ENCODE measurements at regions not wholly inside any gene's neighbourhood (a gene's known extent, or its start where the extent isn't known, plus 50 kb on each side); places are given as distances from the start of the nearest gene placed in this dataset.

DNA sequence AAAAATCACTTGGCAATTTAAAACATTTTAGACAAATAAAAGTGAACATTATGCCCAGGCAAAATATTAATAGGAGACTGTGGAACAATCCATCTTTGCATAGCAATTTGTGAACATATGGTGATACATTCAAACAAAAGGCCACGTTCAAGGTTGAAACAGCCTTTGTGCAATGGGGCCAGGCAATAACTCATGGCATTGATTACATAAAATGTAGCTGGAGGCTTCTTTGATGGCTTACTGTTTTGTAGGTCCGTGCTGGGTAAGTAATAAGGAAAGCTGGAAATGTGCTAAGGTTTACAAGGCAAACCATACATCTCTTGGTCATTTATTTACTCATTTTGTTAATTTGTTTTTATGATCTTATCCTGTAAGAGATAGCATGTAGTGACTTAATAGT lies 651.8 kb downstream of the KCTD16 start:
- Histone ChIP-seq H3K4me3 (ENCODE audit: low read length) (no peak overlapping the region), H2AFZ (ENCODE audit: low read length) (no peak overlapping the region), H3K27me3 (ENCODE audit: low read length) (no peaks in the 10 kb centered on the region), H3K4me2 (ENCODE audit: low read depth, low read length, poor library complexity, severe bottlenecking) (no peak overlapping the region), H3K4me1 (ENCODE audit: low read length) (no peaks in the 10 kb centered on the region), H3K36me3 (ENCODE audit: insufficient read depth, low read length) (no peaks in the 10 kb centered on the region), H3K9me3 (ENCODE audit: low read length) (no peaks in the 10 kb centered on the region), H3K9ac (ENCODE audit: low read length) (no peak overlapping the region), H3K79me2 (ENCODE audit: low read length) (no peaks in the 10 kb centered on the region), H3K9me2 (replicated peaks; ENCODE audit: insufficient read depth, low read length) (no peaks in the 10 kb centered on the region), H3K27ac (ENCODE audit: low read length) (no peak overlapping the region), H4K20me1 (ENCODE audit: insufficient read depth, low read depth, low read length) (no peaks in the 10 kb centered on the region)
- DNase-seq, result no peak

DNA sequence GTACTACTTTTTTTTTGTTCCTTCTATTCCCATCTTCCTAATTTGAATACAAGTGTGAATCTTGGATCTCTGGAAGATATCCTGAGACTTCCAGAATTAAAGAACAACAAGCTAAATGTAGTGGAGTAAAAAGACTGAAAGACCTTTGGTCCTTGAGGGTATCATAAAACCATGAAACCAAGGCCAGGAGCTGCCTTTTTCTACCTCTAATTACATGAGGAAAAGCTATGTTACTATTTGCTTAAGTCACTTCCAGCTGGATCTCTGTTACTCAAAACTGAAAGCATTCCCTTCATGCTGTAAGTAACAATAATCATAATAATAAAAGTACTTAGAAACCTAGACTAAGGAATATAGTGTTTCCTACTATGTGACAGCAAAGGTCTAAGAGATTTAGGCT lies 649.6 kb downstream of the KCTD16 start:
- H4K20me1 ChIP-seq (ENCODE audit: insufficient read depth, low read depth, low read length), result no peaks in the 10 kb centered on the region
- H3K79me2 ChIP-seq (ENCODE audit: low read length), result no peaks in the 10 kb centered on the region

DNA sequence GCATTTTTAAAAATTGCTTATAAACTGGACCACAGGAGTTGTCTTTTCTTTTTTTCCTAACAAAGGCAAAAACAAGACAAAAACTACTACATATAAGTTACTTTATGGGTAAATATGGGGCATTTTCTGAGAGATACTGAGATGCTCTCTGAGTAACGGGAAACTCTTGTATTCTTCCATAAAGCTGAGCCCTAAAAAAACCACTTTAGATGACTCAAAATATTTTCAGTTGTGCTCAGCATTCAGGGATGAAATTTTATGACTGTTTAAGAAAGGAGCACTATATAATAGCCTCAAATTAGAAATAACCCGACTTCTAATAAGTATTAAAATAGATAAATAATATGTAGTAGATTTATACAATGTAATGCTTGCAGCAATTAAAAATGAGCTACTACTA lies 644.5 kb downstream of the KCTD16 start:
- Histone ChIP-seq H3K4me1 (ENCODE audit: low read length) (no peaks in the 10 kb centered on the region), H2AFZ (ENCODE audit: low read length) (no peak overlapping the region), H3K4me2 (ENCODE audit: low read depth, low read length, poor library complexity, severe bottlenecking) (no peak overlapping the region), H3K9me3 (ENCODE audit: low read length) (no peaks in the 10 kb centered on the region), H4K20me1 (ENCODE audit: insufficient read depth, low read depth, low read length) (no peaks in the 10 kb centered on the region), H3K9me2 (replicated peaks; ENCODE audit: insufficient read depth, low read length) (no peaks in the 10 kb centered on the region), H3K36me3 (ENCODE audit: insufficient read depth, low read length) (no peaks in the 10 kb centered on the region), H3K9ac (ENCODE audit: low read length) (no peak overlapping the region), H3K27ac (ENCODE audit: low read length) (no peak overlapping the region), H3K4me3 (ENCODE audit: low read length) (no peak overlapping the region), H3K79me2 (ENCODE audit: low read length) (no peaks in the 10 kb centered on the region), H3K27me3 (ENCODE audit: low read length) (no peaks in the 10 kb centered on the region)
- DNase-seq, result no peak

More for the DNA sequence above, 649.6 kb downstream of the KCTD16 start:
- no peak overlapping the region for H3K4me2 ChIP-seq (ENCODE audit: low read depth, low read length, poor library complexity, severe bottlenecking)
- H3K9me3 ChIP-seq (ENCODE audit: low read length), result no peaks in the 10 kb centered on the region
- H3K36me3 ChIP-seq (ENCODE audit: insufficient read depth, low read length), result no peaks in the 10 kb centered on the region
- no peak overlapping the region for H2AFZ ChIP-seq (ENCODE audit: low read length)
- H3K27me3 ChIP-seq (ENCODE audit: low read length), result no peaks in the 10 kb centered on the region
- DNase-seq, result no peak
- H3K27ac ChIP-seq (ENCODE audit: low read length), result no peak overlapping the region
- no peaks in the 10 kb centered on the region for H3K9me2 ChIP-seq (replicated peaks; ENCODE audit: insufficient read depth, low read length)
- H3K4me3 ChIP-seq (ENCODE audit: low read length), result no peak overlapping the region
- no peak overlapping the region for H3K9ac ChIP-seq (ENCODE audit: low read length)
- H3K4me1 ChIP-seq (ENCODE audit: low read length), result no peaks in the 10 kb centered on the region

DNA sequence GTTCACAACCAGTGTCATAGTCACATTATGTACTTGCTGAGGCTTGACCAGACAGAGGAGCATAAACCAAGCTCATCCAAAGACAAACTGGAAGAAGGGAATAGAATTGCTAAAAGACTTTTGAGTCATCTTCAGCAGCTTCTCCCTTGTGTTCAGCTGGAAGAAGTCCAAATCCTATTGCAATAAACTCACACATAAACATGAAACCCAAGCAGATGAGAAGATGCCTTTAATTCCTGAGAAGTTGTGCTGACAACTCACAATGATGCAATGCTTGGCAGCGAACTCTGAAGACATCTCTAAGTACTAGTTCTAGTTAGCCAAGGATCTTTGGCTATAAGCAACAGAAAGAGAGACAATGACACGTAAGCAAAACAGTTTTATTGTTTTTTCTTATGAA lies 642.1 kb downstream of the KCTD16 start:
- H3K36me3 ChIP-seq (ENCODE audit: insufficient read depth, low read length), result no peaks in the 10 kb centered on the region
- H2AFZ ChIP-seq (ENCODE audit: low read length), result no peak overlapping the region
- no peaks in the 10 kb centered on the region for H3K9me3 ChIP-seq (ENCODE audit: low read length)
- H3K79me2 ChIP-seq (ENCODE audit: low read length), result no peaks in the 10 kb centered on the region
- no peaks in the 10 kb centered on the region for H3K4me1 ChIP-seq (ENCODE audit: low read length)
- no peak overlapping the region for H3K9ac ChIP-seq (ENCODE audit: low read length)
- no peak overlapping the region for H3K4me3 ChIP-seq (ENCODE audit: low read length)
- H4K20me1 ChIP-seq (ENCODE audit: insufficient read depth, low read depth, low read length), result no peaks in the 10 kb centered on the region
- no peak for DNase-seq
- no peak overlapping the region for H3K4me2 ChIP-seq (ENCODE audit: low read depth, low read length, poor library complexity, severe bottlenecking)
- H3K27me3 ChIP-seq (ENCODE audit: low read length), result no peaks in the 10 kb centered on the region
- no peaks in the 10 kb centered on the region for H3K9me2 ChIP-seq (replicated peaks; ENCODE audit: insufficient read depth, low read length)
- H3K27ac ChIP-seq (ENCODE audit: low read length), result no peak overlapping the region

DNA sequence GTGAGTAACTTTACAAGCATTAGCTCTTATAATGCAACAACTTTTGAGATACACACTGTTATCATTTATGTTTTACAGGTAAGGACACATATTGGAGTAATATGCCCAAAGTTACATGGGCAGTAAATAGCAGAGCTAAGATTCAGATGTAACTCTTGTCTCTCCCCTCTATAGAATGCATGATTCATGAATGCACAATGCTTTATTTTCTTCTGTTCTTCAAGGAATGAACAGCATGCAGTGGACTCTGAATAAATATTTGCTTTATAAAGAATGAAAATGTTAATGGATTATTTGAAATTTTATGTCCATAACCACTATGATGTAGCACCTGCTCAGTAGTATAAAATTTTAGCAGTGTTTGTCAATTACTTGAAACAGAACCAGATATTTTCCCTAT lies 629.5 kb downstream of the KCTD16 start:
- Histone ChIP-seq H3K27ac (ENCODE audit: low read length) (no peak overlapping the region), H3K9me2 (replicated peaks; ENCODE audit: insufficient read depth, low read length) (no peaks in the 10 kb centered on the region), H3K9ac (ENCODE audit: low read length) (no peak overlapping the region), H2AFZ (ENCODE audit: low read length) (no peak overlapping the region), H3K36me3 (ENCODE audit: insufficient read depth, low read length) (no peaks in the 10 kb centered on the region), H3K4me1 (ENCODE audit: low read length) (no peaks in the 10 kb centered on the region), H4K20me1 (ENCODE audit: insufficient read depth, low read depth, low read length) (no peaks in the 10 kb centered on the region), H3K4me2 (ENCODE audit: low read depth, low read length, poor library complexity, severe bottlenecking) (no peak overlapping the region), H3K27me3 (ENCODE audit: low read length) (no peaks in the 10 kb centered on the region), H3K4me3 (ENCODE audit: low read length) (no peak overlapping the region), H3K9me3 (ENCODE audit: low read length) (no peaks in the 10 kb centered on the region), H3K79me2 (ENCODE audit: low read length) (no peaks in the 10 kb centered on the region)
- no peak for DNase-seq

DNA sequence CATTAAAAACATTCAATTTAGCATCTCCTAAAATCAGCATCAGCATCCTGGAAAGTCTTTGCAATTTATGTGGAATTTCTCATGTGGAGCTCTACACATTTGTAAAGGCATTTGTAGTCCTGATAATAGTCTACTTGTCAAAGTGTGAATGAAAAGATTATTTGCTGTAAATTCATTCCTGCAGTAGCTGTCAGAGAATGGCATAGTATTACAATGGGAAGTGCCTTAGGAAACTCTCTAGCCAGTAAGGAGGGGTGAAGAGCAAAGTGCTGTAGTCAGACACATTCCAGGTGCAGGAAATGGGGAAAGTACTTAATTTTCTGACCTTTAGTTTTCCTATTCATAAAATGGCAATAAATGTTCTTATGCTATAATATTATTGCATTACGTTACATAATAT lies 627.9 kb downstream of the KCTD16 start:
- H3K9me3 ChIP-seq (ENCODE audit: low read length), result no peaks in the 10 kb centered on the region
- no peaks in the 10 kb centered on the region for H3K4me1 ChIP-seq (ENCODE audit: low read length)
- H3K9me2 ChIP-seq (replicated peaks; ENCODE audit: insufficient read depth, low read length), result no peaks in the 10 kb centered on the region
- no peak overlapping the region for H3K4me3 ChIP-seq (ENCODE audit: low read length)
- no peaks in the 10 kb centered on the region for H4K20me1 ChIP-seq (ENCODE audit: insufficient read depth, low read depth, low read length)
- no peak overlapping the region for H2AFZ ChIP-seq (ENCODE audit: low read length)
- H3K27ac ChIP-seq (ENCODE audit: low read length), result no peak overlapping the region
- no peaks in the 10 kb centered on the region for H3K27me3 ChIP-seq (ENCODE audit: low read length)
- no peaks in the 10 kb centered on the region for H3K36me3 ChIP-seq (ENCODE audit: insufficient read depth, low read length)
- no peaks in the 10 kb centered on the region for H3K79me2 ChIP-seq (ENCODE audit: low read length)
- H3K4me2 ChIP-seq (ENCODE audit: low read depth, low read length, poor library complexity, severe bottlenecking), result no peak overlapping the region
- no peak for DNase-seq
- no peak overlapping the region for H3K9ac ChIP-seq (ENCODE audit: low read length)

DNA sequence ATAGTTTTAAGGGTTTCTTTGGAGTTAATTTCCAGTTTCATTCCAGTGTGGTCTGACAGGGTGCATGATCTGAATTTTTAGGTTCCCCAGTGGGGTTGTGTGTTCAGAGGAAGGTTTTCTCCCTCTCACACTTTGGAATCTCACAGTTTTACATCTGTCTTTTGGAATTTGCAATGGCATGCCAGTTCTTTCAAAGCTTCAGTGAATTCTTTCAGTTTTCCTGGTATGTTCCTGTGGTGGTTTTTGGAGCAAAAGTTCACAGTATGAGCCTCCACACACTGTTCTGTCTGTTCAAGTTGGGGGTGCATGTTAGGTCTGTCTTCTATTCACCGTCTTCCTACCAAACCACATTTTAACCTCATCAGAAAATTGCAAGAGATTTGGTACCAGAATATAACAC lies 624.2 kb downstream of the KCTD16 start:
- no peak overlapping the region for H2AFZ ChIP-seq (ENCODE audit: low read length)
- no peaks in the 10 kb centered on the region for H3K4me1 ChIP-seq (ENCODE audit: low read length)
- DNase-seq, result no peak
- no peaks in the 10 kb centered on the region for H3K9me3 ChIP-seq (ENCODE audit: low read length)
- no peak overlapping the region for H3K4me2 ChIP-seq (ENCODE audit: low read depth, low read length, poor library complexity, severe bottlenecking)
- no peak overlapping the region for H3K4me3 ChIP-seq (ENCODE audit: low read length)
- no peaks in the 10 kb centered on the region for H3K9me2 ChIP-seq (replicated peaks; ENCODE audit: insufficient read depth, low read length)
- H3K27me3 ChIP-seq (ENCODE audit: low read length), result no peaks in the 10 kb centered on the region
- H3K79me2 ChIP-seq (ENCODE audit: low read length), result no peaks in the 10 kb centered on the region
- H3K9ac ChIP-seq (ENCODE audit: low read length), result no peak overlapping the region
- no peak overlapping the region for H3K27ac ChIP-seq (ENCODE audit: low read length)
- no peaks in the 10 kb centered on the region for H4K20me1 ChIP-seq (ENCODE audit: insufficient read depth, low read depth, low read length)
- no peaks in the 10 kb centered on the region for H3K36me3 ChIP-seq (ENCODE audit: insufficient read depth, low read length)

DNA sequence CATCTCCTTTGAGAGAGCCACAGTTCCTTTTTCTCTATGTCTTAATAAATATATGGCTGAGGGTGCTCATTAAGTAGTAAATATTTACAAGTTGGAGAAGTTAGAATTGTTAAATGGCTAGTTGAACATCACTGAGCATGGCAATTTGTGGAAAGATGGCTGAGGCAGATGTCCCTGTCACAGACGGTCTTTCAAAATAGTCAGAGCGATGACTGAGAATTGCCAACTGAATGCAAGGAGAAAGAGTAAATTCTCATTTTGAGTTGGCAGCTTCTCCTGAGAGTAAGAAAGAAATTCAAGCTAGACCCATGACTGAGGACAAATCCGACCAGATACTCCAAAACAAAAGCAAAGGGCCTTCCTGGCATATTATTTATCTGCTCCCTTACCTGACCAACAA lies 617.9 kb downstream of the KCTD16 start:
- H3K4me2 ChIP-seq (ENCODE audit: low read depth, low read length, poor library complexity, severe bottlenecking), result no peak overlapping the region
- DNase-seq, result no peak
- H3K4me3 ChIP-seq (ENCODE audit: low read length), result no peak overlapping the region
- H3K79me2 ChIP-seq (ENCODE audit: low read length), result no peaks in the 10 kb centered on the region
- no peaks in the 10 kb centered on the region for H3K4me1 ChIP-seq (ENCODE audit: low read length)
- H3K9me2 ChIP-seq (replicated peaks; ENCODE audit: insufficient read depth, low read length), result no peaks in the 10 kb centered on the region
- H3K9ac ChIP-seq (ENCODE audit: low read length), result no peak overlapping the region
- H3K27me3 ChIP-seq (ENCODE audit: low read length), result no peaks in the 10 kb centered on the region
- H3K27ac ChIP-seq (ENCODE audit: low read length), result no peak overlapping the region
- H3K36me3 ChIP-seq (ENCODE audit: insufficient read depth, low read length), result no peaks in the 10 kb centered on the region
- no peaks in the 10 kb centered on the region for H3K9me3 ChIP-seq (ENCODE audit: low read length)
- no peaks in the 10 kb centered on the region for H4K20me1 ChIP-seq (ENCODE audit: insufficient read depth, low read depth, low read length)
- H2AFZ ChIP-seq (ENCODE audit: low read length), result no peak overlapping the region

DNA sequence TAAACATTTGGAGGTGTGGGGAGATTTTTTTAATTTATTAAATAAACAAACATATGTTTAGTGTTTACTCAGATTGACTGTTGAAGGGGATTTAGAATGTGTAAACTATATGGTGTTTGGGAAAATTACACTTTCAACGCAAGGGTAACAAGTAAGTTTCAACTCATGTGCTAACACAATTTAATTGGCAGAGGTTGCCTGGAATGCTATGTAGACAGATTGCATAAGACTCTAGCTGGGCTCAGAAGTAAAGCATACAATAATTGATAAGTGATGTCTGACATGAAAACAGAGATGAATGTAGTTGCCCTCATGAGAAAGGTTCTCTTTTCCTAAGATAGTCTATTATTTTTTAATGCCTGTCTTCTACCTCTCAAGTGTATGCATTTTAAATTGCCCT lies 617.4 kb downstream of the KCTD16 start:
- no peaks in the 10 kb centered on the region for H3K36me3 ChIP-seq (ENCODE audit: insufficient read depth, low read length)
- no peaks in the 10 kb centered on the region for H3K9me2 ChIP-seq (replicated peaks; ENCODE audit: insufficient read depth, low read length)
- no peak overlapping the region for H3K4me2 ChIP-seq (ENCODE audit: low read depth, low read length, poor library complexity, severe bottlenecking)
- H3K4me3 ChIP-seq (ENCODE audit: low read length), result no peak overlapping the region
- no peak overlapping the region for H3K27ac ChIP-seq (ENCODE audit: low read length)
- no peak overlapping the region for H2AFZ ChIP-seq (ENCODE audit: low read length)
- no peaks in the 10 kb centered on the region for H3K9me3 ChIP-seq (ENCODE audit: low read length)
- no peak overlapping the region for H3K9ac ChIP-seq (ENCODE audit: low read length)
- no peaks in the 10 kb centered on the region for H3K79me2 ChIP-seq (ENCODE audit: low read length)
- H3K4me1 ChIP-seq (ENCODE audit: low read length), result no peaks in the 10 kb centered on the region
- no peaks in the 10 kb centered on the region for H4K20me1 ChIP-seq (ENCODE audit: insufficient read depth, low read depth, low read length)
- no peaks in the 10 kb centered on the region for H3K27me3 ChIP-seq (ENCODE audit: low read length)
- no peak for DNase-seq
